GM06990 (cell line): ENCODE measurements at regions not wholly inside any gene's neighbourhood (a gene's known extent, or its start where the extent isn't known, plus 50 kb on each side); places are given as distances from the start of the nearest gene placed in this dataset.

Experiments used
- DNase-seq: peaks from one replicate; pipeline ENCODE4 v3.0.0-alpha.2; 2011; ENCODE audit not compliant: insufficient read length; ENCODE audit errors: extremely low read depth
- H3K27me3 ChIP-seq: replicated peaks from 2 replicates; pipeline ENCODE4 v1.6.0; 2011; ENCODE audit warnings: low read length; ENCODE audit not compliant: control insufficient read depth, insufficient read depth
- H3K36me3 ChIP-seq: 2 replicates; pipeline ENCODE4 v1.5.1; 2011; ENCODE audit warnings: low read length; ENCODE audit not compliant: control insufficient read depth, insufficient read depth
- H3K4me3 ChIP-seq: replicated peaks from 2 replicates; pipeline ENCODE4 v1.5.1; 2011; ENCODE audit warnings: low read depth, mild to moderate bottlenecking, control low read depth, low read length
- CTCF ChIP-seq: IDR thresholded peaks from 2 replicates; pipeline ENCODE4 v1.5.1; 2011; ENCODE audit warnings: low read length, control low read depth, mild to moderate bottlenecking, inconsistent platforms; ENCODE audit not compliant: insufficient read depth, poor library complexity, severe bottlenecking

- H3K36me3 ChIP-seq: no peaks in the 10 kb centered on the region
- no peak for DNase-seq
- no peak for TF ChIP-seq CTCF
- no peak overlapping the region for H3K4me3 ChIP-seq
- H3K27me3 ChIP-seq: no peaks in the 10 kb centered on the region
These were observed 469.9 kb downstream of the PCDH10 start for GRCh38 chr4:133618963-133619362.

GRCh38 chr4:133600008-133600407, 450.9 kb downstream of the PCDH10 start:
- H3K4me3 ChIP-seq: no peak overlapping the region
- H3K27me3 ChIP-seq: no peaks in the 10 kb centered on the region
- no peak for TF ChIP-seq CTCF
- no peak for DNase-seq
- H3K36me3 ChIP-seq: no peaks in the 10 kb centered on the region

GRCh38 chr4:133598779-133599178, 449.7 kb downstream of the PCDH10 start:
- Histone ChIP-seq H3K4me3 (no peak overlapping the region), H3K36me3 (no peaks in the 10 kb centered on the region), H3K27me3 (no peaks in the 10 kb centered on the region)
- TF ChIP-seq CTCF: no peak
- no peak for DNase-seq

GRCh38 chr4:133597251-133597650, 448.2 kb downstream of the PCDH10 start:
- no peak for TF ChIP-seq CTCF
- Histone ChIP-seq H3K27me3 (no peaks in the 10 kb centered on the region), H3K4me3 (no peak overlapping the region), H3K36me3 (no peaks in the 10 kb centered on the region)
- no peak for DNase-seq

GRCh38 chr4:133596459-133596858, 447.4 kb downstream of the PCDH10 start:
- TF ChIP-seq CTCF: no peak
- no peak for DNase-seq
- Histone ChIP-seq H3K27me3 (no peaks in the 10 kb centered on the region), H3K4me3 (no peak overlapping the region), H3K36me3 (no peaks in the 10 kb centered on the region)
